Sigmoid colon (tissue), 6 donors: ENCODE measurements at regions not wholly inside any gene's neighbourhood (a gene's known extent, or its start where the extent isn't known, plus 50 kb on each side); places are given as distances from the start of the nearest gene placed in this dataset.
"Not testable (repeated sequence)": the region's sequence is repeated elsewhere in the genome, so short reads cannot be mapped to it uniquely, and the experiment has no call there.

Experiments used
- DNase-seq: peaks from one replicate; pipeline ENCODE4 v3.0.0-alpha.2; 2019
- H3K27ac ChIP-seq, 4 donors: fragments of 200-600 bp; sonication (generic); one replicate each; pipeline ENCODE4 v1.5.1; 2016 to 2019; ENCODE audit warnings: mild to moderate bottlenecking in 1 of 4
- H3K27me3 ChIP-seq, 3 donors: fragments of 200-600 bp; sonication (generic); one replicate each; pipeline ENCODE4 v1.5.1; 2019; ENCODE audit warnings: mild to moderate bottlenecking in 1 of 3
- H3K36me3 ChIP-seq, 4 donors: fragments of 200-600 bp; sonication (generic); one replicate each; pipeline ENCODE4 v1.5.1; 2016 to 2019
- H3K4me1 ChIP-seq, 4 donors: fragments of 200-600 bp; sonication (generic); one replicate each; pipeline ENCODE4 v1.5.1; 2017 to 2019
- H3K4me3 ChIP-seq, 4 donors: fragments of 200-600 bp; sonication (generic); one replicate each; pipeline ENCODE4 v1.5.1; 2017 to 2019; ENCODE audit warnings: mild to moderate bottlenecking in 2 of 4, moderate library complexity in 1 of 4
- H3K9me3 ChIP-seq, 4 donors: fragments of 200-600 bp in 3 of 4; sonication (generic) in 3 of 4; one replicate each; pipeline versions ENCODE4 v1.5.1 to v1.6.1; 2013 to 2019
- CTCF ChIP-seq, 4 experiments: fragments of 450-650 bp in 3 of 4; fragments of 200-600 bp in 1 of 4; IDR thresholded peaks; one replicate each; pipeline ENCODE4 v1.5.1; 2016 to 2019; ENCODE audit warnings: antibody characterized with exemption in 4 of 4, mild to moderate bottlenecking in 3 of 4, moderate library complexity in 2 of 4
- EP300 ChIP-seq, 4 donors: sonication (generic); formaldehyde crosslinking; IDR thresholded peaks; one replicate each; pipeline ENCODE4 v1.6.1; 2017; ENCODE audit warnings: antibody characterized with exemption in 4 of 4
- POLR2A ChIP-seq, 2 donors: fragments of 450-650 bp; IDR thresholded peaks; one replicate each; pipeline ENCODE4 v1.6.1; 2016; ENCODE audit warnings: antibody characterized with exemption in 2 of 2, mild to moderate bottlenecking in 2 of 2, moderate library complexity in 2 of 2
- POLR2AphosphoS5 ChIP-seq, 4 donors: sonication (generic); formaldehyde crosslinking; IDR thresholded peaks; one replicate each; pipeline ENCODE4 v1.6.1; 2017; ENCODE audit warnings: antibody characterized with exemption in 4 of 4
- WGBS, 2 donors: extraction: QIAGEN DNeasy Blood & Tissue Kit; methylation state at CpG; one replicate each; pipeline ENCODE4 v1.1.7; 2013; 5-methylcytosine and 5-hydroxymethylcytosine counted together
- intact Hi-C: fragments of 100-400 bp; cut with DNase I; formaldehyde crosslinking; loops from one replicate; pipeline ENCODE4 v1.15.1; 2023
- donor health status: healthy with polysubstance abuse.
- donor health status: healthy.

GRCh38 chr17:21470422-21470821 is 94.3 kb downstream of the KCNJ12 start:
- intact Hi-C loops: not testable (repeated sequence)

GRCh38 chr17:21470861-21471260 is 94.7 kb downstream of the KCNJ12 start:
- WGBS, 2 donors: 82 to 89% methylated on average over 1 of the region's 1 CpG
- Histone ChIP-seq H3K27ac (no peak overlapping the region), H3K27me3 (peaks cover 0 to 10% (median 0%) of the 10 kb centered on the region in 3 donors), H3K4me3 (no peak overlapping the region), H3K9me3 (no peaks in the 10 kb centered on the region), H3K4me1 (no peaks in the 10 kb centered on the region), H3K36me3 (no peaks in the 10 kb centered on the region)
- intact Hi-C loops: no loop called here
- no peak for DNase-seq
- TF ChIP-seq CTCF (IDR thresholded peaks at IDR 0.05) (no peak), POLR2AphosphoS5 (IDR thresholded peaks at IDR 0.05) (no peak), POLR2A (IDR thresholded peaks at IDR 0.05) (no peak), EP300 (IDR thresholded peaks at IDR 0.05) (no peak)

More at GRCh38 chr17:21470422-21470821, 94.3 kb downstream of the KCNJ12 start:
- not testable (repeated sequence) for H3K9me3 ChIP-seq, DNase-seq, H3K27ac ChIP-seq, H3K4me3 ChIP-seq, H3K4me1 ChIP-seq, H3K36me3 ChIP-seq, H3K27me3 ChIP-seq
- WGBS, 2 donors: 86 to 88% methylated on average over 3 of the region's 3 CpGs

GRCh38 chr17:21474815-21475214 is 98.7 kb downstream of the KCNJ12 start:
- H3K4me1 ChIP-seq: no peaks in the 10 kb centered on the region
- intact Hi-C loops: no loop called here
- no peak overlapping the region for H3K27ac ChIP-seq
- TF ChIP-seq EP300 (IDR thresholded peaks at IDR 0.05) (no peak), POLR2A (IDR thresholded peaks at IDR 0.05) (no peak), POLR2AphosphoS5 (IDR thresholded peaks at IDR 0.05) (no peak), CTCF (IDR thresholded peaks at IDR 0.05) (no peak)
- no peaks in the 10 kb centered on the region for H3K36me3 ChIP-seq
- peaks cover 0 to 8% (median 3%) of the 10 kb centered on the region in 4 donors for H3K9me3 ChIP-seq
- 77 to 80% methylated on average over 5 of the region's 5 CpGs for WGBS, 2 donors
- DNase-seq: no peak
- H3K4me3 ChIP-seq: no peak overlapping the region
- peaks cover 0 to 15% (median 0%) of the 10 kb centered on the region in 3 donors for H3K27me3 ChIP-seq

- Histone ChIP-seq H3K4me3 (no peak overlapping the region), H3K36me3 (no peaks in the 10 kb centered on the region), H3K27me3 (peaks cover 0 to 15% (median 0%) of the 10 kb centered on the region in 3 donors), H3K27ac (no peak overlapping the region), H3K9me3 (peaks cover 0 to 8% (median 3%) of the 10 kb centered on the region in 4 donors), H3K4me1 (no peaks in the 10 kb centered on the region)
- no peak for DNase-seq
- 67 to 75% methylated on average over 8 of the region's 8 CpGs for WGBS, 2 donors
- no peak for TF ChIP-seq POLR2A (IDR thresholded peaks at IDR 0.05)
- TF ChIP-seq POLR2AphosphoS5 (IDR thresholded peaks at IDR 0.05): no peak
- TF ChIP-seq EP300 (IDR thresholded peaks at IDR 0.05): no peak
- no peak for TF ChIP-seq CTCF (IDR thresholded peaks at IDR 0.05)
- intact Hi-C loops: no loop called here
Observed at GRCh38 chr17:21475571-21475970, 99.4 kb downstream of the KCNJ12 start.

- H3K4me3 ChIP-seq: no peak overlapping the region
- no peak for TF ChIP-seq CTCF (IDR thresholded peaks at IDR 0.05)
- no peak for TF ChIP-seq POLR2AphosphoS5 (IDR thresholded peaks at IDR 0.05)
- no peak for TF ChIP-seq EP300 (IDR thresholded peaks at IDR 0.05)
- no peak for TF ChIP-seq POLR2A (IDR thresholded peaks at IDR 0.05)
- peaks cover 0 to 8% (median 3%) of the 10 kb centered on the region in 4 donors for H3K9me3 ChIP-seq
- H3K36me3 ChIP-seq: no peaks in the 10 kb centered on the region
- intact Hi-C loops: no loop called here
- no peaks in the 10 kb centered on the region for H3K4me1 ChIP-seq
- 87 to 90% methylated on average over 11 of the region's 11 CpGs for WGBS, 2 donors
- peaks cover 0 to 15% (median 0%) of the 10 kb centered on the region in 3 donors for H3K27me3 ChIP-seq
- H3K27ac ChIP-seq: no peak overlapping the region
- no peak for DNase-seq
Observed at GRCh38 chr17:21476867-21477266, 100.7 kb downstream of the KCNJ12 start.
